ENCODE measurements at regions not wholly inside any gene's neighbourhood (a gene's known extent, or its start where the extent isn't known, plus 50 kb on each side); places are given as distances from the start of the nearest gene placed in this dataset.

DNA sequence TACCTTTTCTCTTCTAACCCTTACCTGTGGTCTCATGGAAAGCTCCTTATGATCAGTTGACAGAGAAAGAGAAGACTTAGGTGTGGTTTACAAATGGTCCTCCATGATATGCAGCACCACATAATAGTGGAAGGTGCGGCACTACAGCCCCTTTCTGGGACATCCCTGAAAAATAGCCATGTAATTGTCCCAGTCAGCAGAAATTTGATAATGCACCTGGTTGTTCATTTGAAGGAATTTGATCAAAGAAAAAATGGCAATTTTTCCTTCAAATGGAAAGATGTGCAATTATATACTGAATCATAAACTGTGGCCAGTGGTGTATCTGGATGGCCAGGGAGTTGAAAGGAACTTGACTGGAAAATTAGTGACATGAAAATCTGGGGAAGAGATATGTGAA lies 293.6 kb upstream of the PCDH20 start:
- TF ChIP-seq TBP (CRISPR knock-in tag; IDR thresholded peaks at IDR 0.05): no peak
- TF ChIP-seq ZNF878 (CRISPR knock-in tag; IDR thresholded peaks at IDR 0.05): no peak
- TF ChIP-seq MAFF (IDR thresholded peaks at IDR 0.05; ENCODE audit: low read depth, low read length): peak; percentile 74
- no peak for TF ChIP-seq ATF6 (CRISPR knock-in tag; conservative IDR thresholded peaks at IDR 0.05)
- TF ChIP-seq, protein P1, sequence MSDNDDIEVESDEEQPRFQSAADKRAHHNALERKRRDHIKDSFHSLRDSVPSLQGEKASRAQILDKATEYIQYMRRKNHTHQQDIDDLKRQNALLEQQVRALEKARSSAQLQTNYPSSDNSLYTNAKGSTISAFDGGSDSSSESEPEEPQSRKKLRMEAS (IDR thresholded peaks at IDR 0.05): no peak
- TF ChIP-seq MAFK (conservative IDR thresholded peaks at IDR 0.05 in 1 of 2, IDR thresholded peaks at IDR 0.05 in 1 of 2; ENCODE audit: low read length in 2 of 2): peak; percentile 72 to 79
- no peak for TF ChIP-seq ZNF136 (CRISPR knock-in tag; IDR thresholded peaks at IDR 0.05; ENCODE audit: low read depth)
- TF ChIP-seq ZNF556 (CRISPR knock-in tag; IDR thresholded peaks at IDR 0.05; ENCODE audit: borderline replicate concordance): no peak
- TF ChIP-seq CENPBD1 (CRISPR knock-in tag; IDR thresholded peaks at IDR 0.05; ENCODE audit: borderline replicate concordance, low read depth): no peak
- no peak overlapping the region for H3K4me2 ChIP-seq (ENCODE audit: low read depth, low read length)
- H3K27ac ChIP-seq (ENCODE audit: extremely low read length, insufficient read depth, low read length): no peak overlapping the region
- H3K9me3 ChIP-seq (ENCODE audit: low read length): peaks cover 57% of the 10 kb centered on the region
- H3K4me3 ChIP-seq (replicated peaks in 1 of 3; ENCODE audit: insufficient read depth in 1 of 3, low read depth in 2 of 3, low read length in 3 of 3): no peak overlapping the region
- H3K36me3 ChIP-seq (replicated peaks in 1 of 2; ENCODE audit: control insufficient read depth in 1 of 2, insufficient read depth in 2 of 2, low read length in 2 of 2): no peaks in the 10 kb centered on the region
- in situ Hi-C loops (cut with HindIII; ENCODE audit: extremely low pct_ligation_motif_present, low pct_unique_long_range_greater_than_20kb): no loop called here
- no peak for FAIRE-seq
- ATAC-seq: no peak
- no peaks in the 10 kb centered on the region for H4K20me1 ChIP-seq (ENCODE audit: insufficient read depth, low read length)
- intact Hi-C loops (cut with micrococcal nuclease; ENCODE audit: unreplicated experiment): no loop called here
- ChIA-PET POLR2A (no interaction called here), CTCF (ENCODE audit: low intra/inter-chr PET ratio, low total read pairs) (no interaction called here)
- H3K79me2 ChIP-seq (ENCODE audit: insufficient read depth, low read length): no peaks in the 10 kb centered on the region
- H3K9ac ChIP-seq (ENCODE audit: insufficient read depth, low read depth, low read length): no peak overlapping the region
- BruUV-seq (replicated peaks): no TSS peak
- no peak overlapping the region for H2AFZ ChIP-seq (ENCODE audit: low read length)
- H3K4me1 ChIP-seq (ENCODE audit: insufficient read depth, low read length): no peaks in the 10 kb centered on the region
- DNase-seq (ENCODE audit: low spot score): no peak
- 0% methylated on average over 1 of the region's 1 CpG for WGBS (ENCODE audit: low lambda C conversion rate)
- no peaks in the 10 kb centered on the region for H3K27me3 ChIP-seq (ENCODE audit: control insufficient read depth in 1 of 2, insufficient read depth in 2 of 2, low read length in 2 of 2)
